ENCODE measurements at regions not wholly inside any gene's neighbourhood (a gene's known extent, or its start where the extent isn't known, plus 50 kb on each side); places are given as distances from the start of the nearest gene placed in this dataset.
A peak's percentile ranks its signal among the peaks of the same experiment; 100 is the strongest.

DNA sequence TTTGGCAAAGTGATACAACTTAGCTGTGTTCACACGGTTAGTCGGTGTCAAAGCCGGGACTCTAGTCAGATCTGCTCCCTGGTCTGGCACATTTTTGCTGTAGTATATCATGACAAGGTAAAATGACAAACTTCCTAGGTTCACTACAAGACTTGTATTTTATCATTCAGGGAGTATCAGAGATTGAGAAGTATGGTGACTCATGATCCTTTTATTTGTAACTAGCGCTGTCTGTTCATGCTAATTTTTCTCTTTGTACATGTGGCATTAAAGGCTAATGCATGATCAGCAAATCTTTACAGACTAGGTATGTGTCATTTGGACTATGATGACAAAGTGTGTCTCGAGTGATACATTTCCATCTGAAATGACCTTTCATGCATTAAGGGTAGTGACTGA lies 326.7 kb downstream of the SIPA1L2 start:
- H3K27me3 ChIP-seq = no peaks in the 10 kb centered on the region
- intact Hi-C loops (cut with DNase I) = no loop called here
- DNase-seq (ENCODE audit: extremely low spot score in 2 of 2) = no peak
- no peak overlapping the region for H3K27ac ChIP-seq
- no peaks in the 10 kb centered on the region for H3K36me3 ChIP-seq
- H3K4me1 ChIP-seq = peaks cover 22% of the 10 kb centered on the region
- H3K4me3 ChIP-seq = no peak overlapping the region
- H3K9me3 ChIP-seq = no peaks in the 10 kb centered on the region
- TF ChIP-seq POLR2AphosphoS5 (IDR thresholded peaks at IDR 0.05; ENCODE audit: insufficient read depth in 1 of 2, low read depth in 1 of 2) = peak in 1 of 2 donors; percentile 23
- no peak for TF ChIP-seq CTCF (IDR thresholded peaks at IDR 0.05)

DNA sequence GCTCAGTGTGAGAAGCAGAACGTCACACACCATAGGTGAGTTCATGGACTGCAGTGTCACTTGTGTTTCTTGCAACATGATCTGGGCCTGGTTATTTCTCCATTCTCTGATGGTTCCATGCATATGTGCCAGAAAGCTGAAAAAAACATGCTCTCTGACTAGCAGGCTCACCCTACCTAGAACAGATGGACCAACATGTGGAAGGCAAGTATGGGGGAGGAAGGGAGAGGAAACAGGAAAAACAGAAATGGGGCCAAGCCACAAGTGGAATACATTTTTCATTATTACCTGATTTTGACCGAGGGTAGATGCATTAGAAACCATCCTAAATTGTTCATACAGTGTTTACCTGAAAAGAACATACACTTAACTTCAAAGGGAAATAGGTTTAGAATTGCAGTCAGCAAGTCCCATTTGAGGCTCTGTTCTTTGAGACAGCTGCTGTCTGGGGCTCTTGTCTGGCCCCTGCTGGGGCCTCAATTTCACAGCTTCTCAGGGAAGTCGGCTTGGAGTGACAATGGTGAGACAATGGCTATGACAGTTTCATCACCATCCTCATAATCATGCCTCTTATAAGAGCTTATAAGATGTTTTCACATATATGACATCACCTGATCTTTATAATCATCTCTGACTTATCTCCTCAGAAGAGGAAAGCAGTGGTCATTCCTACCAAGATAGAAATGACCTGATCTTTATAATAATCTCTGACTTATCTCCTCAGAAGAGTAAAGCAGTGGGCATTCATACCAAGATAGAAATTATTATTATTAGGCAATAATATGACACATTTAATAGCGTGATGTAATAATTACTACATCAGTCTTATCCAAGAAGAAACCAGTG lies 327.3 kb downstream of the SIPA1L2 start:
- DNase-seq (ENCODE audit: extremely low spot score in 2 of 2) = no peak
- intact Hi-C loops (cut with DNase I) = no loop called here
- H3K27ac ChIP-seq = no peak overlapping the region
- no peaks in the 10 kb centered on the region for H3K36me3 ChIP-seq
- no peaks in the 10 kb centered on the region for H3K27me3 ChIP-seq
- no peak overlapping the region for H3K4me3 ChIP-seq
- TF ChIP-seq POLR2A (IDR thresholded peaks at IDR 0.05) (no peak), POLR2AphosphoS5 (IDR thresholded peaks at IDR 0.05; ENCODE audit: insufficient read depth in 1 of 2, low read depth in 1 of 2) (no peak), CTCF (IDR thresholded peaks at IDR 0.05) (no peak)
- H3K4me1 ChIP-seq = peaks cover 22% of the 10 kb centered on the region
- H3K9me3 ChIP-seq = no peaks in the 10 kb centered on the region

DNA sequence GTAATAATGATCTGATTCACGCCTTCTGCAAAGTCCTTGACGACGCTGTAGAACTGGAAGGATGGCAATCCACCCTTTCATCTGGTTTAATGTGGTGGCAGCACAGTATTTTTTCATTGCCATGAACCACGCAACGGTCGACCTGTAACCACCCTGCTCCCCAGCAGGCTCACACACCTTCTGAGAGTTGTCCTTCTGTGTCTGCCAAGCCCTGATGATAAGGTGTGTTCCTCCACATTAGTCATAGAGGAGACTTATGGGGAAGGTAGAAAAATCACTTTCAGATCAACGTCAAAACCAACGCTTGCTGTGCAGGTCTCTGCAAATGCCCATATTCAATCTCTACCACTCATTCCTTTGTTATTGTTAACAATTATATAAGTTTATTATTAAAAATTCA lies 328.7 kb downstream of the SIPA1L2 start:
- no peaks in the 10 kb centered on the region for H3K36me3 ChIP-seq
- intact Hi-C loops (cut with DNase I) = no loop called here
- no peak for DNase-seq (ENCODE audit: extremely low spot score in 2 of 2)
- no peaks in the 10 kb centered on the region for H3K27me3 ChIP-seq
- H3K4me1 ChIP-seq = peaks cover 15% of the 10 kb centered on the region
- H3K27ac ChIP-seq = no peak overlapping the region
- TF ChIP-seq POLR2A (IDR thresholded peaks at IDR 0.05) (no peak), POLR2AphosphoS5 (IDR thresholded peaks at IDR 0.05; ENCODE audit: insufficient read depth in 1 of 2, low read depth in 1 of 2) (no peak)
- H3K4me3 ChIP-seq = no peak overlapping the region
- H3K9me3 ChIP-seq = no peaks in the 10 kb centered on the region

- no peak overlapping the region for H3K27ac ChIP-seq
- intact Hi-C loops (cut with DNase I) = no loop called here
- H3K4me3 ChIP-seq = no peak overlapping the region
- H3K36me3 ChIP-seq = no peaks in the 10 kb centered on the region
- no peak for TF ChIP-seq CTCF (IDR thresholded peaks at IDR 0.05)
- TF ChIP-seq POLR2A (IDR thresholded peaks at IDR 0.05) = no peak
- no peak for TF ChIP-seq POLR2AphosphoS5 (IDR thresholded peaks at IDR 0.05; ENCODE audit: insufficient read depth in 1 of 2, low read depth in 1 of 2)
- H3K4me1 ChIP-seq = peaks cover 7% of the 10 kb centered on the region
- no peak for DNase-seq (ENCODE audit: extremely low spot score in 2 of 2)
- H3K27me3 ChIP-seq = no peaks in the 10 kb centered on the region
- H3K9me3 ChIP-seq = no peaks in the 10 kb centered on the region
These were observed 329.5 kb downstream of the SIPA1L2 start for GRCh38 chr1:232300466-232300865.

DNA sequence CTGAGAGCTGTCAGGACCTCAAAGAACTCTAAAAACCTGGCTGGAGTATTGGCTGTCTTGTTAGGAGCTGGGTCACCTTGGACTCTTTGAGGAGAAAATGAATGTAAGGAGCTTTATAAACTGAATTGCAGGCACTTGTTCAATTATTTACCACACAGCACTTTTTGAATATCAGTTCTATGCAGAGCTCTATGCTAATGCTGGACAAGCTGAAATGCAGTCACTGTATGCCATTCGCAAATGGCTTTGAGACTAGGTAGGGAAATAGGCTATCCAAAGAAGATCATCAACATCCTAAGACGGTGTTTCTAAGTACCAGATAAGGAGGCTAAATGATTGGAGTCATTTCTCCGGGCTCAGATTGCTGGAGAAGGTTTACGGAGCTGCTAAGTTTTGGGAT lies 333.5 kb downstream of the SIPA1L2 start:
- no peaks in the 10 kb centered on the region for H3K36me3 ChIP-seq
- H3K4me3 ChIP-seq = no peak overlapping the region
- H3K4me1 ChIP-seq = peaks cover 16% of the 10 kb centered on the region
- no peak overlapping the region for H3K27ac ChIP-seq
- no peaks in the 10 kb centered on the region for H3K27me3 ChIP-seq
- TF ChIP-seq POLR2AphosphoS5 (IDR thresholded peaks at IDR 0.05; ENCODE audit: insufficient read depth in 1 of 2, low read depth in 1 of 2) = no peak
- TF ChIP-seq POLR2A (IDR thresholded peaks at IDR 0.05) = no peak
- no peak for TF ChIP-seq CTCF (IDR thresholded peaks at IDR 0.05)
- DNase-seq (ENCODE audit: extremely low spot score in 2 of 2) = no peak
- H3K9me3 ChIP-seq = no peaks in the 10 kb centered on the region
- intact Hi-C loops (cut with DNase I) = no loop called here

Data from vagina (tissue), 2 donors.